Heart left ventricle (tissue), 13 donors: ENCODE measurements at regions not wholly inside any gene's neighbourhood (a gene's known extent, or its start where the extent isn't known, plus 50 kb on each side); places are given as distances from the start of the nearest gene placed in this dataset.

Source experiments
- POLR2A ChIP-seq, 2 donors: fragments of 450-650 bp; IDR thresholded peaks; one replicate each; pipeline ENCODE4 v1.6.1; 2017; ENCODE audit warnings: antibody characterized with exemption in 2 of 2, mild to moderate bottlenecking in 2 of 2, moderate library complexity in 2 of 2
- TF ChIP-seq, protein P1 (sequence below), 12 donors: fragments of 200-600 bp; sonication (generic) in 4 of 12; IDR thresholded peaks; one replicate each; pipeline versions ENCODE4 v1.5.0 to v1.8.0; 2018 to 2022; ENCODE audit warnings: antibody characterized with exemption in 12 of 12, mild to moderate bottlenecking in 5 of 12
- donor health status: ischemic (EF 13 %, LVEDD 7.1; RV severe dilation, severe dysfunction).
- donor health status: DM: no; HTN: yes; CAD: no.
- donor health status: DM: no; HTN: no; CAD: no.
- donor health status: ischemic (EF 25% LVEDD 6.9; RV normal size, moderate dysfunction).
- donor health status: ischemic (EF 25% LVEDD 5.7; RV mildly dilated, moderate dysfunction).
- donor health status: ischemic (EF 35%, LVEDD 5.7; RV mildly dilated, moderate dysfunction).
- donor health status: nonischemic (EF 11% LVEDD 7.7; RV severe dilation, severe dysfunction).
- donor health status: DM: yes; HTN: yes; CAD: no.
- donor health status: PGD.
- donor health status: ischemic (EF 29% LVEDD 5.4; RV normal size, mild dysfunction).
- donor health status: nonischemic (EF 23%, LVEDD 6.1; RV moderate dilation, normal function).

DNA sequence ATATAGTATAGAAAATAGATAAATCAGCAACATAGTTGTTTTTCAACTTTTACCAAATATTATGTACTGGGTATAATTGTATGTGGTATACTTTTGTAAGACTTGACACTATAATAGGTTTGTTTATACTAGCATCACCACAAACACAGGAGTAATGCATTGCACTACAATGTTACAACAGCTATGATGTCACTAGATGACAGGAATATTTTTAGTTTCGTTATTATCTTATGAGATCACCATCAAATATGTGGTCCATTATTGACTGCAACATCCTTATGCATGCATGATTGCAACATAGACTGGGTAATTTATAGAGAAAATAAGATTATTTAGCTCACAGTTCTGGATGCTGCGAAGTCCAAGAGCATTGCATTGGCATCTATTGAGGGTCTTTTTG is 678.4 kb upstream of the ZNF804A start:
- TF ChIP-seq, protein P1, sequence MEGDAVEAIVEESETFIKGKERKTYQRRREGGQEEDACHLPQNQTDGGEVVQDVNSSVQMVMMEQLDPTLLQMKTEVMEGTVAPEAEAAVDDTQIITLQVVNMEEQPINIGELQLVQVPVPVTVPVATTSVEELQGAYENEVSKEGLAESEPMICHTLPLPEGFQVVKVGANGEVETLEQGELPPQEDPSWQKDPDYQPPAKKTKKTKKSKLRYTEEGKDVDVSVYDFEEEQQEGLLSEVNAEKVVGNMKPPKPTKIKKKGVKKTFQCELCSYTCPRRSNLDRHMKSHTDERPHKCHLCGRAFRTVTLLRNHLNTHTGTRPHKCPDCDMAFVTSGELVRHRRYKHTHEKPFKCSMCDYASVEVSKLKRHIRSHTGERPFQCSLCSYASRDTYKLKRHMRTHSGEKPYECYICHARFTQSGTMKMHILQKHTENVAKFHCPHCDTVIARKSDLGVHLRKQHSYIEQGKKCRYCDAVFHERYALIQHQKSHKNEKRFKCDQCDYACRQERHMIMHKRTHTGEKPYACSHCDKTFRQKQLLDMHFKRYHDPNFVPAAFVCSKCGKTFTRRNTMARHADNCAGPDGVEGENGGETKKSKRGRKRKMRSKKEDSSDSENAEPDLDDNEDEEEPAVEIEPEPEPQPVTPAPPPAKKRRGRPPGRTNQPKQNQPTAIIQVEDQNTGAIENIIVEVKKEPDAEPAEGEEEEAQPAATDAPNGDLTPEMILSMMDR (IDR thresholded peaks at IDR 0.05) = no peak
- TF ChIP-seq POLR2A (IDR thresholded peaks at IDR 0.05) = no peak
